ENCODE measurements at regions not wholly inside any gene's neighbourhood (a gene's known extent, or its start where the extent isn't known, plus 50 kb on each side); places are given as distances from the start of the nearest gene placed in this dataset.
A peak's percentile ranks its signal among the peaks of the same experiment; 100 is the strongest.

DNA sequence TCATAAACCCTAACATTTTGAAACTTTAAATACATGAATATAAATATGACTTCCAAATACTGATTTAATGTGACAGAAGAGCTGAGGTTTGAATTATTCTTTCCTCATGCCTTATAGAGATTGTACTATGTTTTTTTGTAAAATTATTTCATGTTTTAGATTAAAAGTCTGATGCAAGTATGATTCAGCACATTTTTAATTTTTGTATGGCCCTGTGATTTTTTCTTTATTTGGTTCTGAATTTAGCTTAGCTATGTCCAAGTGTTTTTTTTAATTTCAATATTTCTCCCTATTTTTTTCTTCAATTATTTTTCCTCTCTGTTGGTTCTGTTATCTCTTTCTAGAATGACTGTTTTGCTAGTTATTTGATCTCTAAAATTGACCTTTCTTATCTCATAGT is 552.1 kb downstream of the XIRP2 start:
- no peaks in the 10 kb centered on the region for H3F3A ChIP-seq (replicated peaks; ENCODE audit: insufficient read depth)
- no peaks in the 10 kb centered on the region for H4K20me1 ChIP-seq (ENCODE audit: insufficient read depth)
- no peaks in the 10 kb centered on the region for H3K9me3 ChIP-seq
- H3K36me3 ChIP-seq (replicated peaks in 1 of 2; ENCODE audit: control insufficient read depth in 1 of 2, insufficient read depth in 2 of 2, low read length in 1 of 2): no peaks in the 10 kb centered on the region
- H3K9me2 ChIP-seq: no peaks in the 10 kb centered on the region
- no peak for DNase-seq
- H3K4me2 ChIP-seq: no peak overlapping the region
- H3K79me2 ChIP-seq (ENCODE audit: insufficient read depth): no peaks in the 10 kb centered on the region
- H3K27me3 ChIP-seq (ENCODE audit: insufficient read depth): no peaks in the 10 kb centered on the region
- CTCF ChIA-PET: no interaction called here
- no peak for TF ChIP-seq TAF1 (IDR thresholded peaks at IDR 0.05; ENCODE audit: borderline replicate concordance, low read depth, low read length)
- no peak for TF ChIP-seq YY1 (IDR thresholded peaks at IDR 0.05; ENCODE audit: low read depth)
- TF ChIP-seq TCF12 (IDR thresholded peaks at IDR 0.05): no peak
- no peak for TF ChIP-seq RXRA (IDR thresholded peaks at IDR 0.05; ENCODE audit: borderline replicate concordance, low read depth)
- TF ChIP-seq EZH2phosphoT487 (IDR thresholded peaks at IDR 0.05; ENCODE audit: borderline replicate concordance, low read depth): no peak
- TF ChIP-seq PBX3 (IDR thresholded peaks at IDR 0.05): no peak
- no peak for TF ChIP-seq RCOR1 (IDR thresholded peaks at IDR 0.05; ENCODE audit: low read length)
- TF ChIP-seq RAD21 (IDR thresholded peaks at IDR 0.05; ENCODE audit: low read length): no peak
- TF ChIP-seq, protein P1, sequence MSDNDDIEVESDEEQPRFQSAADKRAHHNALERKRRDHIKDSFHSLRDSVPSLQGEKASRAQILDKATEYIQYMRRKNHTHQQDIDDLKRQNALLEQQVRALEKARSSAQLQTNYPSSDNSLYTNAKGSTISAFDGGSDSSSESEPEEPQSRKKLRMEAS (IDR thresholded peaks at IDR 0.05; ENCODE audit: low read depth): no peak
- TF ChIP-seq NRF1 (IDR thresholded peaks at IDR 0.05; ENCODE audit: low read depth, low read length): no peak
- TF ChIP-seq USF1 (IDR thresholded peaks at IDR 0.05; ENCODE audit: borderline replicate concordance, low read depth): no peak
- H3K4me3 ChIP-seq (ENCODE audit: low read depth in 2 of 2, low read length in 1 of 2): no peak overlapping the region
- no peaks in the 10 kb centered on the region for H3K4me1 ChIP-seq (ENCODE audit: control insufficient read depth in 1 of 2, insufficient read depth in 2 of 2, low read depth in 1 of 2, low read length in 1 of 2)
- H3K27ac ChIP-seq (ENCODE audit: low read depth in 2 of 2, low read length in 1 of 2): no peak overlapping the region
- POLR2A ChIA-PET: no interaction called here
- H2AFZ ChIP-seq (ENCODE audit: low read depth): no peak overlapping the region
- no peak overlapping the region for H3K9ac ChIP-seq

DNA sequence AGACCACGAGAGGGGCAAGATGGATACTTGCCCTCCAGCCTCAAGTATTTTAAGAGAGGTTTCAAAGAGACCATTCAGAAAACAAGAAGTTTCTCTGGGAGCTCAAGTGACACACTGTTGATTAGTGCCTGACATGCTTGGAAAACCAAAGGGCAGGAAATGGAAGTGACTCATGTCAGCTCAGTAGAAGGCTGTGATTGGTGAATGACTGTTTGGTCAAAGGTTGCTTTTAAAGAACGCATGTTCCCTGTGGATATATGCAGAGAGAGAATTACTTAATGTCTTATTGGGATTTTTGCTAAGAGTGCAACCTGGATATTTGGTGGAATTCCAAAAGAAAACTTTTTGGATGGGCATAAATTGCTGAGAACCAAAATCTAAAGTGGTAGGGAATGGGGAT is 549.9 kb downstream of the XIRP2 start:
- WGBS (ENCODE audit: low lambda C conversion rate): 35% methylated on average over 2 of the region's 2 CpGs
- Histone ChIP-seq H3K9me2 (no peaks in the 10 kb centered on the region), H3K4me2 (no peak overlapping the region), H3K27ac (ENCODE audit: low read depth in 2 of 2, low read length in 1 of 2) (no peak overlapping the region), H4K20me1 (ENCODE audit: insufficient read depth) (no peaks in the 10 kb centered on the region), H3K9me3 (no peaks in the 10 kb centered on the region), H3F3A (replicated peaks; ENCODE audit: insufficient read depth) (no peaks in the 10 kb centered on the region), H3K4me3 (ENCODE audit: low read depth in 2 of 2, low read length in 1 of 2) (no peak overlapping the region), H3K9ac (no peak overlapping the region), H3K27me3 (ENCODE audit: insufficient read depth) (no peaks in the 10 kb centered on the region), H3K79me2 (ENCODE audit: insufficient read depth) (no peaks in the 10 kb centered on the region), H3K36me3 (replicated peaks in 1 of 2; ENCODE audit: control insufficient read depth in 1 of 2, insufficient read depth in 2 of 2, low read length in 1 of 2) (no peaks in the 10 kb centered on the region), H2AFZ (ENCODE audit: low read depth) (peak overlapping the region; percentile 50; the same call in 1 of the 2 replicates), H3K4me1 (ENCODE audit: control insufficient read depth in 1 of 2, insufficient read depth in 2 of 2, low read depth in 1 of 2, low read length in 1 of 2) (no peaks in the 10 kb centered on the region)
- POLR2A ChIA-PET: no interaction called here
- CTCF ChIA-PET: no interaction called here
- no peak for DNase-seq
- TF ChIP-seq MXI1 (IDR thresholded peaks at IDR 0.05; ENCODE audit: low read depth, low read length): no peak
- no peak for TF ChIP-seq TCF12 (IDR thresholded peaks at IDR 0.05)
- TF ChIP-seq YY1 (IDR thresholded peaks at IDR 0.05; ENCODE audit: low read depth): no peak
- TF ChIP-seq TAF1 (IDR thresholded peaks at IDR 0.05; ENCODE audit: borderline replicate concordance, low read depth, low read length): no peak
- no peak for TF ChIP-seq FOXM1 (IDR thresholded peaks at IDR 0.05; ENCODE audit: low read depth)
- TF ChIP-seq USF2 (IDR thresholded peaks at IDR 0.05; ENCODE audit: borderline replicate concordance, low read depth, low read length): no peak
- TF ChIP-seq GABPA (IDR thresholded peaks at IDR 0.05; ENCODE audit: low read depth): no peak
- TF ChIP-seq USF1 (IDR thresholded peaks at IDR 0.05; ENCODE audit: borderline replicate concordance, low read depth): no peak
- peak; percentile 36; the same call in 1 of the 2 replicates for TF ChIP-seq FOSL2 (IDR thresholded peaks at IDR 0.05; ENCODE audit: borderline replicate concordance, low read depth)
- TF ChIP-seq, protein P2, sequence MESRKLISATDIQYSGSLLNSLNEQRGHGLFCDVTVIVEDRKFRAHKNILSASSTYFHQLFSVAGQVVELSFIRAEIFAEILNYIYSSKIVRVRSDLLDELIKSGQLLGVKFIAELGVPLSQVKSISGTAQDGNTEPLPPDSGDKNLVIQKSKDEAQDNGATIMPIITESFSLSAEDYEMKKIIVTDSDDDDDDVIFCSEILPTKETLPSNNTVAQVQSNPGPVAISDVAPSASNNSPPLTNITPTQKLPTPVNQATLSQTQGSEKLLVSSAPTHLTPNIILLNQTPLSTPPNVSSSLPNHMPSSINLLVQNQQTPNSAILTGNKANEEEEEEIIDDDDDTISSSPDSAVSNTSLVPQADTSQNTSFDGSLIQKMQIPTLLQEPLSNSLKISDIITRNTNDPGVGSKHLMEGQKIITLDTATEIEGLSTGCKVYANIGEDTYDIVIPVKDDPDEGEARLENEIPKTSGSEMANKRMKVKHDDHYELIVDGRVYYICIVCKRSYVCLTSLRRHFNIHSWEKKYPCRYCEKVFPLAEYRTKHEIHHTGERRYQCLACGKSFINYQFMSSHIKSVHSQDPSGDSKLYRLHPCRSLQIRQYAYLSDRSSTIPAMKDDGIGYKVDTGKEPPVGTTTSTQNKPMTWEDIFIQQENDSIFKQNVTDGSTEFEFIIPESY (IDR thresholded peaks at IDR 0.05; ENCODE audit: borderline replicate concordance, low read depth): no peak
- no peak for TF ChIP-seq RFX5 (IDR thresholded peaks at IDR 0.05; ENCODE audit: low read length)
- TF ChIP-seq PBX3 (IDR thresholded peaks at IDR 0.05): peak; percentile 27; the same call in 1 of the 2 replicates
- no peak for TF ChIP-seq POLR2AphosphoS5 (IDR thresholded peaks at IDR 0.05; ENCODE audit: low read depth, low read length)
- TF ChIP-seq ELF1 (IDR thresholded peaks at IDR 0.05): no peak
- TF ChIP-seq FOXJ3 (CRISPR knock-in tag; IDR thresholded peaks at IDR 0.05): no peak
- TF ChIP-seq NRF1 (IDR thresholded peaks at IDR 0.05; ENCODE audit: low read depth, low read length): no peak
- 0 out of 2 replicates have a peak, but pooled peaks have one; percentile 14 for TF ChIP-seq JUND (IDR thresholded peaks at IDR 0.05)
- TF ChIP-seq, protein P1 (IDR thresholded peaks at IDR 0.05; ENCODE audit: low read depth): no peak

Measured in SK-N-SH (cell line).